ENCODE measurements at regions not wholly inside any gene's neighbourhood (a gene's known extent, or its start where the extent isn't known, plus 50 kb on each side); places are given as distances from the start of the nearest gene placed in this dataset.
"Not testable (repeated sequence)": the region's sequence is repeated elsewhere in the genome, so short reads cannot be mapped to it uniquely, and the experiment has no call there.

GRCh38 chr20:47931443-47931842 is 146.2 kb upstream of the SULF2 start:
- Histone ChIP-seq H3K27ac (ENCODE audit: low read depth, low read length) (no peak overlapping the region), H3K4me3 (ENCODE audit: low read depth in 1 of 2, low read length in 2 of 2) (no peak overlapping the region), H3K27me3 (ENCODE audit: control insufficient read depth in 1 of 2, insufficient read depth in 2 of 2, low read length in 2 of 2) (no peaks in the 10 kb centered on the region), H3K9ac (ENCODE audit: low read depth in 1 of 2, low read length in 2 of 2) (no peak overlapping the region), H3K9me3 (ENCODE audit: control insufficient read depth in 1 of 2, low read length in 2 of 2) (no peaks in the 10 kb centered on the region), H3K4me1 (ENCODE audit: control insufficient read depth in 1 of 2, insufficient read depth in 2 of 2, low read length in 2 of 2) (no peaks in the 10 kb centered on the region), H3K36me3 (ENCODE audit: control insufficient read depth in 1 of 2, insufficient read depth in 2 of 2, low read length in 2 of 2) (no peaks in the 10 kb centered on the region)

GRCh38 chr20:47931002-47931401 is 145.7 kb upstream of the SULF2 start:
- no peak overlapping the region for H3K4me3 ChIP-seq (ENCODE audit: low read depth in 1 of 2, low read length in 2 of 2)
- no peak overlapping the region for H3K9ac ChIP-seq (ENCODE audit: low read depth in 1 of 2, low read length in 2 of 2)
- H3K27ac ChIP-seq (ENCODE audit: low read depth, low read length) = no peak overlapping the region
- H3K36me3 ChIP-seq (ENCODE audit: control insufficient read depth in 1 of 2, insufficient read depth in 2 of 2, low read length in 2 of 2) = no peaks in the 10 kb centered on the region
- H3K27me3 ChIP-seq (ENCODE audit: control insufficient read depth in 1 of 2, insufficient read depth in 2 of 2, low read length in 2 of 2) = no peaks in the 10 kb centered on the region
- H3K9me3 ChIP-seq (ENCODE audit: control insufficient read depth in 1 of 2, low read length in 2 of 2) = no peaks in the 10 kb centered on the region
- no peaks in the 10 kb centered on the region for H3K4me1 ChIP-seq (ENCODE audit: control insufficient read depth in 1 of 2, insufficient read depth in 2 of 2, low read length in 2 of 2)

- H3K9ac ChIP-seq (ENCODE audit: low read depth in 1 of 2, low read length in 2 of 2) = no peak overlapping the region
- no peaks in the 10 kb centered on the region for H3K9me3 ChIP-seq (ENCODE audit: control insufficient read depth in 1 of 2, low read length in 2 of 2)
- no peak overlapping the region for H3K4me3 ChIP-seq (ENCODE audit: low read depth in 1 of 2, low read length in 2 of 2)
- H3K4me1 ChIP-seq (ENCODE audit: control insufficient read depth in 1 of 2, insufficient read depth in 2 of 2, low read length in 2 of 2) = no peaks in the 10 kb centered on the region
- H3K27ac ChIP-seq (ENCODE audit: low read depth, low read length) = no peak overlapping the region
- H3K27me3 ChIP-seq (ENCODE audit: control insufficient read depth in 1 of 2, insufficient read depth in 2 of 2, low read length in 2 of 2) = no peaks in the 10 kb centered on the region
- no peaks in the 10 kb centered on the region for H3K36me3 ChIP-seq (ENCODE audit: control insufficient read depth in 1 of 2, insufficient read depth in 2 of 2, low read length in 2 of 2)
These were observed 144.3 kb upstream of the SULF2 start for GRCh38 chr20:47929368-47930115.

- no peak overlapping the region for H3K4me3 ChIP-seq (ENCODE audit: low read depth in 1 of 2, low read length in 2 of 2)
- peaks cover 0 to 4% of the 10 kb centered on the region in 2 donors for H3K27me3 ChIP-seq (ENCODE audit: control insufficient read depth in 1 of 2, insufficient read depth in 2 of 2, low read length in 2 of 2)
- no peaks in the 10 kb centered on the region for H3K4me1 ChIP-seq (ENCODE audit: control insufficient read depth in 1 of 2, insufficient read depth in 2 of 2, low read length in 2 of 2)
- no peaks in the 10 kb centered on the region for H3K36me3 ChIP-seq (ENCODE audit: control insufficient read depth in 1 of 2, insufficient read depth in 2 of 2, low read length in 2 of 2)
- H3K27ac ChIP-seq (ENCODE audit: low read depth, low read length) = no peak overlapping the region
- H3K9ac ChIP-seq (ENCODE audit: low read depth in 1 of 2, low read length in 2 of 2) = no peak overlapping the region
- no peaks in the 10 kb centered on the region for H3K9me3 ChIP-seq (ENCODE audit: control insufficient read depth in 1 of 2, low read length in 2 of 2)
These were observed 142.7 kb upstream of the SULF2 start for GRCh38 chr20:47927944-47928343.

- Histone ChIP-seq H3K9ac (ENCODE audit: low read depth in 1 of 2, low read length in 2 of 2) (no peak overlapping the region), H3K4me3 (ENCODE audit: low read depth in 1 of 2, low read length in 2 of 2) (no peak overlapping the region), H3K4me1 (ENCODE audit: control insufficient read depth in 1 of 2, insufficient read depth in 2 of 2, low read length in 2 of 2) (no peaks in the 10 kb centered on the region), H3K27me3 (ENCODE audit: control insufficient read depth in 1 of 2, insufficient read depth in 2 of 2, low read length in 2 of 2) (peaks cover 0 to 4% of the 10 kb centered on the region in 2 donors), H3K9me3 (ENCODE audit: control insufficient read depth in 1 of 2, low read length in 2 of 2) (no peaks in the 10 kb centered on the region), H3K36me3 (ENCODE audit: control insufficient read depth in 1 of 2, insufficient read depth in 2 of 2, low read length in 2 of 2) (no peaks in the 10 kb centered on the region), H3K27ac (ENCODE audit: low read depth, low read length) (no peak overlapping the region)
These were observed 142.1 kb upstream of the SULF2 start for GRCh38 chr20:47927385-47927851.

- H3K9me3 ChIP-seq (ENCODE audit: control insufficient read depth in 1 of 2, low read length in 2 of 2) = no peaks in the 10 kb centered on the region
- H3K4me1 ChIP-seq (ENCODE audit: control insufficient read depth in 1 of 2, insufficient read depth in 2 of 2, low read length in 2 of 2) = no peaks in the 10 kb centered on the region
- no peak overlapping the region for H3K9ac ChIP-seq (ENCODE audit: low read depth in 1 of 2, low read length in 2 of 2)
- H3K4me3 ChIP-seq (ENCODE audit: low read depth in 1 of 2, low read length in 2 of 2) = no peak overlapping the region
- peaks cover 3 to 4% of the 10 kb centered on the region in 2 donors for H3K27me3 ChIP-seq (ENCODE audit: control insufficient read depth in 1 of 2, insufficient read depth in 2 of 2, low read length in 2 of 2)
- no peak overlapping the region for H3K27ac ChIP-seq (ENCODE audit: low read depth, low read length)
- H3K36me3 ChIP-seq (ENCODE audit: control insufficient read depth in 1 of 2, insufficient read depth in 2 of 2, low read length in 2 of 2) = no peaks in the 10 kb centered on the region
These were observed 141.4 kb upstream of the SULF2 start for GRCh38 chr20:47926731-47927130.

GRCh38 chr20:47925593-47925992 is 140.3 kb upstream of the SULF2 start:
- H3K4me1 ChIP-seq (ENCODE audit: control insufficient read depth in 1 of 2, insufficient read depth in 2 of 2, low read length in 2 of 2) = no peaks in the 10 kb centered on the region
- H3K27me3 ChIP-seq (ENCODE audit: control insufficient read depth in 1 of 2, insufficient read depth in 2 of 2, low read length in 2 of 2) = peaks cover 3 to 4% of the 10 kb centered on the region in 2 donors
- H3K27ac ChIP-seq (ENCODE audit: low read depth, low read length) = no peak overlapping the region
- H3K9me3 ChIP-seq (ENCODE audit: control insufficient read depth in 1 of 2, low read length in 2 of 2) = no peaks in the 10 kb centered on the region
- H3K4me3 ChIP-seq (ENCODE audit: low read depth in 1 of 2, low read length in 2 of 2) = no peak overlapping the region
- no peaks in the 10 kb centered on the region for H3K36me3 ChIP-seq (ENCODE audit: control insufficient read depth in 1 of 2, insufficient read depth in 2 of 2, low read length in 2 of 2)
- no peak overlapping the region for H3K9ac ChIP-seq (ENCODE audit: low read depth in 1 of 2, low read length in 2 of 2)

GRCh38 chr20:47922269-47922668 is 137.0 kb upstream of the SULF2 start:
- peaks cover 3 to 4% of the 10 kb centered on the region in 2 donors for H3K27me3 ChIP-seq (ENCODE audit: control insufficient read depth in 1 of 2, insufficient read depth in 2 of 2, low read length in 2 of 2)
- no peaks in the 10 kb centered on the region for H3K4me1 ChIP-seq (ENCODE audit: control insufficient read depth in 1 of 2, insufficient read depth in 2 of 2, low read length in 2 of 2)
- no peak overlapping the region for H3K27ac ChIP-seq (ENCODE audit: low read depth, low read length)
- H3K36me3 ChIP-seq (ENCODE audit: control insufficient read depth in 1 of 2, insufficient read depth in 2 of 2, low read length in 2 of 2) = no peaks in the 10 kb centered on the region
- H3K4me3 ChIP-seq (ENCODE audit: low read depth in 1 of 2, low read length in 2 of 2) = no peak overlapping the region
- H3K9me3 ChIP-seq (ENCODE audit: control insufficient read depth in 1 of 2, low read length in 2 of 2) = peaks cover 0 to 5% of the 10 kb centered on the region in 2 donors
- no peak overlapping the region for H3K9ac ChIP-seq (ENCODE audit: low read depth in 1 of 2, low read length in 2 of 2)

GRCh38 chr20:47921829-47922228 is 136.5 kb upstream of the SULF2 start:
- H3K9me3 ChIP-seq (ENCODE audit: control insufficient read depth in 1 of 2, low read length in 2 of 2); H3K36me3 ChIP-seq (ENCODE audit: control insufficient read depth in 1 of 2, insufficient read depth in 2 of 2, low read length in 2 of 2); H3K27ac ChIP-seq (ENCODE audit: low read depth, low read length); H3K4me1 ChIP-seq (ENCODE audit: control insufficient read depth in 1 of 2, insufficient read depth in 2 of 2, low read length in 2 of 2); H3K27me3 ChIP-seq (ENCODE audit: control insufficient read depth in 1 of 2, insufficient read depth in 2 of 2, low read length in 2 of 2); H3K4me3 ChIP-seq (ENCODE audit: low read depth in 1 of 2, low read length in 2 of 2); H3K9ac ChIP-seq (ENCODE audit: low read depth in 1 of 2, low read length in 2 of 2): not testable (repeated sequence)

- no peak overlapping the region for H3K27ac ChIP-seq (ENCODE audit: low read depth, low read length)
- H3K36me3 ChIP-seq (ENCODE audit: control insufficient read depth in 1 of 2, insufficient read depth in 2 of 2, low read length in 2 of 2) = no peaks in the 10 kb centered on the region
- no peak overlapping the region for H3K9ac ChIP-seq (ENCODE audit: low read depth in 1 of 2, low read length in 2 of 2)
- peaks cover 3 to 4% of the 10 kb centered on the region in 2 donors for H3K27me3 ChIP-seq (ENCODE audit: control insufficient read depth in 1 of 2, insufficient read depth in 2 of 2, low read length in 2 of 2)
- H3K4me3 ChIP-seq (ENCODE audit: low read depth in 1 of 2, low read length in 2 of 2) = no peak overlapping the region
- peaks cover 0 to 9% of the 10 kb centered on the region in 2 donors for H3K9me3 ChIP-seq (ENCODE audit: control insufficient read depth in 1 of 2, low read length in 2 of 2)
- no peaks in the 10 kb centered on the region for H3K4me1 ChIP-seq (ENCODE audit: control insufficient read depth in 1 of 2, insufficient read depth in 2 of 2, low read length in 2 of 2)
These were observed 136.1 kb upstream of the SULF2 start for GRCh38 chr20:47921408-47921807.
